ENCODE measurements at regions not wholly inside any gene's neighbourhood (a gene's known extent, or its start where the extent isn't known, plus 50 kb on each side); places are given as distances from the start of the nearest gene placed in this dataset.

DNA sequence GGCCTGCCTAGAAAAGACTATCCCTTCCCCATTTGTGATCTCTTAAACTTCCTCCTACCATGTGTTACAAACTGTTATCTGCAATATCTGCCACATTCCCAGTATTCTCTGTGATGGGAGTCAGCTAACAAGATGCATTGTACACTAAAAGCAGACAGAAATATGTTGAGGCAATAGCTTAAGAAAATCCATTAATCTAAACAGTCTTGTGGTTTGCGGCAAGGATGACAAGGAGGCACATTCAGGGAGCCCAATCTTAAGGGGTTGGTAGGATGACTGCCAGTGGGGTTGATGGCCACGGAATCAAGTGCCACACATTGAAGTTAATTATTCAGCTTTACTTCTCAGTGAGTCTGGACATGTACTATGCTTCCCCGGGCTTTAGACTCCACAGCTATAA is 775.5 kb upstream of the AMELY start:
- POLR2A ChIA-PET: no interaction called here
- intact Hi-C loops (cut with micrococcal nuclease; ENCODE audit: unreplicated experiment): loop anchor here (5.0 kb wide), 1 partner anchor 35 kb away; no protein-coding TSS in a partner anchor

DNA sequence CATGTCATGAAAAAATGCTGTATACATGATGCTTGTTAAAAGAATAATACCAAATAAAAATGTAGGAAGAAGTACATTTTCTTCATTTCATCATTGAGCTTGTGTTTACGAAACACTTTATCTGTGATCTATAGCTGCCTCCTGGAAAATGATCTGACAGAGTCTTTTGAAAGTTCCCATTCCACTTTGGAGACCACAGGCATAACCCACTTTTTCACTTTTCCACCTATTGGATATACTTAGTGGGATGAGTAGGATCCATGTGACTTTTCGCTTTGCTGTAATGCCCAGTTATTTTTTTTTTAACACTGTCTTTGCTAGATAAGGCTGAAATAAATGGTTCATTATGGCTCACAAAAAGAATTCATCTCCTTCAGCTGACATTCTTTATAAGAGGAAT is 773.0 kb upstream of the AMELY start:
- Histone ChIP-seq H3K4me1 (ENCODE audit: insufficient read depth, low read length, poor library complexity, severe bottlenecking) (no peaks in the 10 kb centered on the region), H3K9me2 (ENCODE audit: insufficient read depth, low read length) (no peaks in the 10 kb centered on the region), H3K9me3 (ENCODE audit: low read length) (no peaks in the 10 kb centered on the region), H2AFZ (ENCODE audit: low read length) (no peak overlapping the region), H4K20me1 (ENCODE audit: insufficient read depth, low read length) (peaks cover 10% of the 10 kb centered on the region; the same call in 1 of the 2 replicates), H3K79me2 (ENCODE audit: insufficient read depth, low read depth, low read length) (no peaks in the 10 kb centered on the region), H3K27ac (ENCODE audit: low read depth, low read length, poor library complexity, severe bottlenecking) (no peak overlapping the region), H3K36me3 (ENCODE audit: insufficient read depth, low read length) (no peaks in the 10 kb centered on the region), H3K4me3 (ENCODE audit: low read depth, low read length, poor library complexity, severe bottlenecking) (no peak overlapping the region), H3K4me2 (ENCODE audit: low read length) (no peak overlapping the region)
- ChIA-PET POLR2A (no interaction called here), CTCF (ENCODE audit: unreplicated experiment) (no interaction called here)
- intact Hi-C loops (cut with micrococcal nuclease; ENCODE audit: unreplicated experiment): loop anchor here (5.0 kb wide), 1 partner anchor 33 kb away; no protein-coding TSS in a partner anchor
- DNase-seq (ENCODE audit: low spot score): peak; percentile 31
- BruUV-seq (replicated peaks): no TSS peak
- TF ChIP-seq EZH2phosphoT487 (IDR thresholded peaks at IDR 0.05; ENCODE audit: borderline replicate concordance, low read depth, low read length) (no peak), CTCF (conservative IDR thresholded peaks at IDR 0.05; ENCODE audit: low read length) (no peak)

More for the DNA sequence above, 775.5 kb upstream of the AMELY start:
- DNase-seq (ENCODE audit: low spot score): no peak
- Histone ChIP-seq H4K20me1 (ENCODE audit: insufficient read depth, low read length) (peaks cover 10% of the 10 kb centered on the region; the same call in 1 of the 2 replicates), H2AFZ (ENCODE audit: low read length) (no peak overlapping the region), H3K9me2 (ENCODE audit: insufficient read depth, low read length) (no peaks in the 10 kb centered on the region), H3K4me1 (ENCODE audit: insufficient read depth, low read length, poor library complexity, severe bottlenecking) (no peaks in the 10 kb centered on the region), H3K9me3 (ENCODE audit: low read length) (no peaks in the 10 kb centered on the region), H3K4me2 (ENCODE audit: low read length) (no peak overlapping the region), H3K79me2 (ENCODE audit: insufficient read depth, low read depth, low read length) (no peaks in the 10 kb centered on the region), H3K36me3 (ENCODE audit: insufficient read depth, low read length) (no peaks in the 10 kb centered on the region), H3K27ac (ENCODE audit: low read depth, low read length, poor library complexity, severe bottlenecking) (no peak overlapping the region), H3K4me3 (ENCODE audit: low read depth, low read length, poor library complexity, severe bottlenecking) (no peak overlapping the region)
- no peak for TF ChIP-seq EZH2phosphoT487 (IDR thresholded peaks at IDR 0.05; ENCODE audit: borderline replicate concordance, low read depth, low read length)
- TF ChIP-seq CTCF (conservative IDR thresholded peaks at IDR 0.05; ENCODE audit: low read length): no peak
- CTCF ChIA-PET (ENCODE audit: unreplicated experiment): no interaction called here
- no TSS peak for BruUV-seq (replicated peaks)

DNA sequence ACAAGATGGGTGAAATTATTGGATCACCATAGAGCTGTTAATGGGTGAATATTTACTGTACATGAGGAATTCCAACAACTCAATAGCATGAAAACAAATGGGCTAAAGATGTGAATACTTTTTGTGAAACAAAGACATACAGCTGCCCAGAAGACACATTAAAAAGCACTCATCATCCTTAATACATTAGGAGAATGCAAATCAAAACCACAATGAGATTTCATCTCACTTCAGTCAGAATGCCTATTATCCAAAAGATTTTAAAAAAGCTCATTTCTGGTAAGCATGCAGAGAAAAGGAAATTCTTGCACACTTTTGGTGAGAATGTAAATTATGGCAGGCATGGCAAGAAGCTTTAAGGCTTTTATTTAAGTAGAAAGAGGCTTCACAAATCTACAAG is 770.8 kb upstream of the AMELY start:
- Histone ChIP-seq H4K20me1 (ENCODE audit: insufficient read depth, low read length) (peaks cover 10% of the 10 kb centered on the region; the same call in 1 of the 2 replicates), H3K27ac (ENCODE audit: low read depth, low read length, poor library complexity, severe bottlenecking) (no peak overlapping the region), H3K4me3 (ENCODE audit: low read depth, low read length, poor library complexity, severe bottlenecking) (no peak overlapping the region), H3K4me2 (ENCODE audit: low read length) (no peak overlapping the region), H3K4me1 (ENCODE audit: insufficient read depth, low read length, poor library complexity, severe bottlenecking) (no peaks in the 10 kb centered on the region), H2AFZ (ENCODE audit: low read length) (no peak overlapping the region), H3K79me2 (ENCODE audit: insufficient read depth, low read depth, low read length) (no peaks in the 10 kb centered on the region), H3K36me3 (ENCODE audit: insufficient read depth, low read length) (no peaks in the 10 kb centered on the region), H3K9me2 (ENCODE audit: insufficient read depth, low read length) (no peaks in the 10 kb centered on the region), H3K9me3 (ENCODE audit: low read length) (no peaks in the 10 kb centered on the region)
- TF ChIP-seq EZH2phosphoT487 (IDR thresholded peaks at IDR 0.05; ENCODE audit: borderline replicate concordance, low read depth, low read length) (no peak), CTCF (conservative IDR thresholded peaks at IDR 0.05; ENCODE audit: low read length) (no peak)
- intact Hi-C loops (cut with micrococcal nuclease; ENCODE audit: unreplicated experiment): loop anchor here (2.0 to 5.0 kb wide), 2 partner anchors 14 to 35 kb away; no protein-coding TSS in a partner anchor
- ChIA-PET CTCF (ENCODE audit: unreplicated experiment) (no interaction called here), POLR2A (interaction anchor here (0.8 to 1.0 kb wide), 2 partner anchors 17 to 34 kb away, joined by 3 read pairs; no protein-coding TSS in a partner anchor)
- peak; percentile 36 for DNase-seq (ENCODE audit: low spot score)
- BruUV-seq (replicated peaks): no TSS peak

Data from OCI-LY7 (cell line).